PC-3 (cell line): ENCODE measurements at regions not wholly inside any gene's neighbourhood (a gene's known extent, or its start where the extent isn't known, plus 50 kb on each side); places are given as distances from the start of the nearest gene placed in this dataset.
"Not testable (repeated sequence)": the region's sequence is repeated elsewhere in the genome, so short reads cannot be mapped to it uniquely, and the experiment has no call there.

ENCODE experiments used
- ATAC-seq: fragments of 200-7000 bp; cut with Tn5 transposase; 2 replicates; pipeline ENCODE4 v1.9.1; 2020; ENCODE audit warnings: mild to moderate bottlenecking, moderate library complexity
- BruUV-seq: library from RNA; stranded (reverse); fragments of 400-500 nt; replicated peaks from 2 replicates; lab custom pipeline; 2021; lab: Mats Ljungman, UMichigan
- CTCF ChIA-PET: fragments of 300-600 bp; sonication (Branson Sonifier 250); formaldehyde crosslinking; loops from one replicate; lab custom pipeline; 2022; ENCODE audit warnings: antibody characterized with exemption; lab: Charles Lee
- POLR2A ChIA-PET: fragments of 300-600 bp; sonication (Branson Sonifier 250); formaldehyde crosslinking; loops from one replicate; lab custom pipeline; 2022; ENCODE audit warnings: antibody characterized with exemption; ENCODE audit not compliant: unreplicated experiment; lab: Charles Lee
- DNase-seq: peaks from one replicate; pipeline ENCODE4 v3.0.0-alpha.2; 2015
- H2AFZ ChIP-seq: fragments of 300-600 bp; sonication (generic); 2 replicates; pipeline ENCODE4 v1.6.0; 2016; ENCODE audit warnings: antibody characterized with exemption, low read length
- H3F3A ChIP-seq: fragments of 300-600 bp; sonication (generic); one replicate; pipeline ENCODE4 v1.6.0; 2017; ENCODE audit warnings: antibody characterized with exemption, low read length, control low read depth, mild to moderate bottlenecking; ENCODE audit not compliant: unreplicated experiment
- H3K27ac ChIP-seq: fragments of 300-600 bp; sonication (generic); 2 replicates; pipeline ENCODE4 v1.5.1; 2016; ENCODE audit warnings: mild to moderate bottlenecking, low read length
- H3K27me3 ChIP-seq: fragments of 300-600 bp; sonication (generic); 2 replicates; pipeline ENCODE4 v1.6.1; 2016; ENCODE audit warnings: low read length, mixed read lengths
- H3K36me3 ChIP-seq: fragments of 300-600 bp; sonication (generic); 2 replicates; pipeline ENCODE4 v1.6.1; 2016; ENCODE audit warnings: low read depth, mixed run types, low read length, mixed read lengths
- H3K4me1 ChIP-seq: fragments of 300-600 bp; sonication (generic); 2 replicates; pipeline ENCODE4 v1.5.1; 2016; ENCODE audit warnings: low read length; ENCODE audit not compliant: insufficient read depth
- H3K4me2 ChIP-seq: fragments of 300-600 bp; sonication (generic); 2 replicates; pipeline ENCODE4 v1.6.0; 2016; ENCODE audit warnings: low read length
- H3K4me3 ChIP-seq: fragments of 300-600 bp; sonication (generic); 2 replicates; pipeline ENCODE4 v1.5.1; 2016; ENCODE audit warnings: mild to moderate bottlenecking, low read length, mixed read lengths
- H3K79me2 ChIP-seq: fragments of 300-600 bp; sonication (generic); 2 replicates; pipeline ENCODE4 v1.6.1; 2017; ENCODE audit warnings: low read length, mixed read lengths
- H3K9ac ChIP-seq: fragments of 300-600 bp; sonication (generic); 2 replicates; pipeline ENCODE4 v1.6.0; 2016; ENCODE audit warnings: mild to moderate bottlenecking, low read length
- H3K9me2 ChIP-seq: fragments of 300-600 bp; sonication (generic); replicated peaks from 2 replicates; pipeline ENCODE4 v1.6.1; 2016; ENCODE audit warnings: mixed run types, low read length, mixed read lengths
- H3K9me3 ChIP-seq: fragments of 300-600 bp; sonication (generic); 2 replicates; pipeline ENCODE4 v1.6.1; 2016; ENCODE audit warnings: low read length, mixed read lengths
- H4K20me1 ChIP-seq: fragments of 300-600 bp; sonication (generic); 2 replicates; pipeline ENCODE4 v1.6.1; 2016; ENCODE audit warnings: low read length, mixed read lengths
- intact Hi-C: fragments of 100-400 bp; cut with micrococcal nuclease; formaldehyde crosslinking; loops from 2 replicates; pipeline ENCODE4 v1.9.0; 2023

GRCh38 chr2:91842913-91843312 is 3028.3 kb upstream of the TEKT4 start:
- H3K4me3 ChIP-seq, H3K4me2 ChIP-seq, H3K27ac ChIP-seq, ATAC-seq, H4K20me1 ChIP-seq, H3K36me3 ChIP-seq, H3K9me3 ChIP-seq, DNase-seq, POLR2A ChIA-PET, H3K9ac ChIP-seq, H2AFZ ChIP-seq, BruUV-seq, intact Hi-C loops, H3K4me1 ChIP-seq, H3K79me2 ChIP-seq, H3F3A ChIP-seq, H3K9me2 ChIP-seq, CTCF ChIA-PET: not testable (repeated sequence)
- peaks cover 19% of the 10 kb centered on the region for H3K27me3 ChIP-seq

DNA sequence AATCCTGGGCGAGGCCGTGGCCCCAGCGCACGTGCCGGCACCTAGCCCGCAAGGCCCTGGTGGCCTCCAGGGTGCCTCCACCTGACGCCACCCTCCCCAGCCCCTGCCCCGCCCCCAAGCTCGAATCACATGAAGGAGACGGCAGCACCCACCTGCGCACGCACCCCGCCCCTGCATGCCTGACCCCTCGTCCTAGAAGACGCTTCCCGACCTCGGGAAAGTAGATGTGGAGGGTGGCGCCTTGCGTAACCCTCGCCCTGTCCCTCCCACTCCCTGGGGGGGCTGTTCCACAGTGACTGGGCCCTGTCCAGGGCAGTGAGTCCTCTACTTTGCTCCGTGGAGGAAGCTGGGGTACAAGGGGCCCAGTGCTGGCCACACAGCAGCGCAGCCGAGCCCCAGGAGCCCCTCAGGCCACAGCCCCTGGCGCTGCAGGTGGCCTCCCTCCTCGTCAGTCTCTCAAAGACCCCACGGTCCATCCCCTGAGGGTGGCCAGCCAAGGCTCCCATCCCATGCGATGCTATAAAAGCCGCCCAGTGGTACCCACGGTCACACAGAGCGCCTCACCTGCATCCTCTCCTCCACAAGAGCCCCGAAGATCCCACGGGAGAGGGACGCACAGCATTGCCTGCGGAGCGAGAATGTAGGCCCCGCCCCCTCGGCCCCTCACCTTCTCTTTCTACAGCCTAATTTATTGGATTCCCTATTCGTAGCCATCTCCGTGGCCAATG is 3027.3 kb upstream of the TEKT4 start:
- H3F3A ChIP-seq, H3K79me2 ChIP-seq, ATAC-seq, H3K9me3 ChIP-seq, H3K9ac ChIP-seq, CTCF ChIA-PET, H3K4me3 ChIP-seq, H3K9me2 ChIP-seq, DNase-seq, H2AFZ ChIP-seq, H3K27ac ChIP-seq, POLR2A ChIA-PET, H3K36me3 ChIP-seq, H3K4me2 ChIP-seq, BruUV-seq, H3K4me1 ChIP-seq, H4K20me1 ChIP-seq, intact Hi-C loops: not testable (repeated sequence)
- peaks cover 19% of the 10 kb centered on the region for H3K27me3 ChIP-seq

DNA sequence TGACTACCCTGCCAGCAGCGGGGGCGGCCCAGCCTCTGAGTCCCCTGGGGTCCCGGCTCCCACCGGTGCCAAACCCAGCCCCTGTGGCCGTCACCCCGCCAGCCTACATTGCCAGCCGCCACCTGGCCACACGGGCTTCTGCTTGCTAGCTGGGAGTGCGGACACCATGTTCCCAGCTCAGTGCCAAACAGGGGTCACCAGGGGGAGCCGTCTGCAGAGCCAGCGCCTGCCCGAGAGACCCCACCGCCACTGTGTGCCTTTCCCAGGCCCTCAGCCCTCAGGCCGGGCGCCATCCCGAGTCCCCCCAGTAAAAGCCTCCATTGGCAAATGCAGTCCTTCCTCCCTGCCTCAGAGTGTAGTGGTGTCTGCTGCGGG is 3026.8 kb upstream of the TEKT4 start:
- H4K20me1 ChIP-seq, H3K79me2 ChIP-seq, H3K9ac ChIP-seq, H3K9me3 ChIP-seq, intact Hi-C loops, H3K4me1 ChIP-seq, BruUV-seq, H2AFZ ChIP-seq, CTCF ChIA-PET, POLR2A ChIA-PET, DNase-seq, H3K36me3 ChIP-seq, H3K4me2 ChIP-seq, H3K27ac ChIP-seq, H3F3A ChIP-seq, H3K9me2 ChIP-seq, ATAC-seq, H3K4me3 ChIP-seq: not testable (repeated sequence)
- peaks cover 19% of the 10 kb centered on the region for H3K27me3 ChIP-seq

DNA sequence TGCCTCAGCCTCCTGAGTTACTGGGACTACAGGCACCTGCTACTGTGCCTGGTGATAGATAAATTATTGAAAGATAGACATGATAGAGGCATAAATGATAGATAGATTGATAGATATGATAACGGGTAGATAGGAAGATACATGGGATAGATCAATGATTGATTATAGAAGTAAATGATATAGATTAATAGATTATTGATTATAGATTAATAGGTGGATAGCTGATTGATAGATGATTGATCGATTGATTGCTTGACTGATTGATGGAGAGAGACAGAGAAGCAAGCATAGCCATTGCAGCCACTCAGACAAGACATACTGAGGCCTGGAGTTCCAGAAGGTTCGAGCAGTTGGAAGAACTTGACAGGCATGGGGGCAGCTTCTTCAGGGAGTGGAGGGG is 3024.8 kb upstream of the TEKT4 start:
- CTCF ChIA-PET, H3K27ac ChIP-seq, DNase-seq, H3F3A ChIP-seq, H3K9me3 ChIP-seq, H3K4me3 ChIP-seq, H3K4me2 ChIP-seq, H3K36me3 ChIP-seq, H4K20me1 ChIP-seq, ATAC-seq, H3K27me3 ChIP-seq, H3K9me2 ChIP-seq, BruUV-seq, H3K4me1 ChIP-seq, POLR2A ChIA-PET, H3K79me2 ChIP-seq, intact Hi-C loops, H3K9ac ChIP-seq, H2AFZ ChIP-seq: not testable (repeated sequence)

GRCh38 chr2:91851689-91852420 is 3019.4 kb upstream of the TEKT4 start:
- H3K79me2 ChIP-seq, H3K9ac ChIP-seq, H3K9me2 ChIP-seq, CTCF ChIA-PET, H3K9me3 ChIP-seq, BruUV-seq, H3F3A ChIP-seq, intact Hi-C loops, H3K27me3 ChIP-seq, H3K4me3 ChIP-seq, H2AFZ ChIP-seq, H3K27ac ChIP-seq, H4K20me1 ChIP-seq, ATAC-seq, POLR2A ChIA-PET, DNase-seq, H3K4me2 ChIP-seq, H3K4me1 ChIP-seq, H3K36me3 ChIP-seq: not testable (repeated sequence)

- H3K9me2 ChIP-seq, H3F3A ChIP-seq, H3K27me3 ChIP-seq, H3K79me2 ChIP-seq, H3K4me3 ChIP-seq, H3K36me3 ChIP-seq, intact Hi-C loops, H3K27ac ChIP-seq, BruUV-seq, H4K20me1 ChIP-seq, H3K9ac ChIP-seq, H3K9me3 ChIP-seq, ATAC-seq, H2AFZ ChIP-seq, CTCF ChIA-PET, H3K4me2 ChIP-seq, H3K4me1 ChIP-seq, DNase-seq, POLR2A ChIA-PET: not testable (repeated sequence)
Measured at GRCh38 chr2:91856971-91857370, 3014.3 kb upstream of the TEKT4 start.
